ENCODE measurements at regions not wholly inside any gene's neighbourhood (a gene's known extent, or its start where the extent isn't known, plus 50 kb on each side); places are given as distances from the start of the nearest gene placed in this dataset.

GRCh38 chr9:109972026-109972882 lies 192.3 kb downstream of the PALM2AKAP2 start:
- TF ChIP-seq POLR2AphosphoS5 (IDR thresholded peaks at IDR 0.05; ENCODE audit: low read depth, low read length) (peak; percentile 80), POLR2A (IDR thresholded peaks at IDR 0.05; ENCODE audit: low read depth, low read length) (0 out of 2 replicates have a peak, but pooled peaks have one; percentile 10)

Data from GM12892 (cell line).